ENCODE measurements at regions not wholly inside any gene's neighbourhood (a gene's known extent, or its start where the extent isn't known, plus 50 kb on each side); places are given as distances from the start of the nearest gene placed in this dataset.
"Not testable (repeated sequence)": the region's sequence is repeated elsewhere in the genome, so short reads cannot be mapped to it uniquely, and the experiment has no call there.

DNA sequence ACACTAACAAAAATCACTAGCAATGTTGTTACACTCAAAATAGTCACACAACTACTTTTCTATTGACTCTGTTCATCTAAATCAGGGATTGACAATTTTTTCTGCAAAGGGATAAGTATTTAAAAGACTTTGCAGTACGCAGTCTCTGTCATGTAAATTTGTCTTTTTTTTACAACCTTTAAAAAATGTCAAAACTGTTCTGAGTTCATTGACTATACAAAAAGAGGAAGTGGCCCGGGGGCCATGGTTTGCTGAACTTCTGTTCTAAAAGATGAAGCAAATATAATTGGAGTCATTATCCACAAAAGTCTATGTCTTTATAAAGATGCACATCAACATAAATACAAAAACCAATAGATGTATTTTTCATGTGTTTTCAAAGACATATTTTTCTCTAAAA lies 1310.3 kb downstream of the RPA4 start:
- H3K27me3 ChIP-seq (ENCODE audit: control insufficient read depth in 3 of 3, insufficient read depth in 3 of 3, low read length in 3 of 3): no peaks in the 10 kb centered on the region
- H3K27ac ChIP-seq (ENCODE audit: low read depth in 1 of 3, low read length in 2 of 3): no peak overlapping the region
- DNase-seq: no peak
- 67 to 75% (median 71%) methylated on average over 2 of the region's 2 CpGs for WGBS, 3 donors
- no peaks in the 10 kb centered on the region for H3K36me3 ChIP-seq (ENCODE audit: control insufficient read depth in 3 of 3, insufficient read depth in 2 of 3, low read depth in 1 of 3, low read length in 3 of 3)
- no peaks in the 10 kb centered on the region for H3K9me3 ChIP-seq (ENCODE audit: control insufficient read depth in 2 of 2, insufficient read depth in 1 of 2, low read depth in 1 of 2, low read length in 1 of 2)
- H3K4me3 ChIP-seq (ENCODE audit: low read depth in 1 of 3, low read length in 3 of 3): no peak overlapping the region
- FAIRE-seq: no peak
- no peaks in the 10 kb centered on the region for H3K4me1 ChIP-seq (ENCODE audit: control insufficient read depth in 3 of 3, insufficient read depth in 2 of 3, low read depth in 1 of 3, low read length in 2 of 3)

- Histone ChIP-seq H3K4me1 (ENCODE audit: control insufficient read depth in 3 of 3, insufficient read depth in 2 of 3, low read depth in 1 of 3, low read length in 2 of 3) (no peaks in the 10 kb centered on the region), H3K9me3 (ENCODE audit: control insufficient read depth in 2 of 2, insufficient read depth in 1 of 2, low read depth in 1 of 2, low read length in 1 of 2) (no peaks in the 10 kb centered on the region), H3K36me3 (ENCODE audit: control insufficient read depth in 3 of 3, insufficient read depth in 2 of 3, low read depth in 1 of 3, low read length in 3 of 3) (no peaks in the 10 kb centered on the region), H3K4me3 (ENCODE audit: low read depth in 1 of 3, low read length in 3 of 3) (no peak overlapping the region), H3K27ac (ENCODE audit: low read depth in 1 of 3, low read length in 2 of 3) (no peak overlapping the region), H3K27me3 (ENCODE audit: control insufficient read depth in 3 of 3, insufficient read depth in 3 of 3, low read length in 3 of 3) (no peaks in the 10 kb centered on the region)
- FAIRE-seq (no peak), DNase-seq (no peak)
- WGBS, 3 donors: 56 to 66% (median 60%) methylated on average over 2 of the region's 2 CpGs
Observed at GRCh38 chrX:98203800-98204199, 1320.1 kb downstream of the RPA4 start.

- no peak for FAIRE-seq
- no peak for DNase-seq
- no peak overlapping the region for H3K27ac ChIP-seq (ENCODE audit: low read depth in 1 of 3, low read length in 2 of 3)
- H3K36me3 ChIP-seq (ENCODE audit: control insufficient read depth in 3 of 3, insufficient read depth in 2 of 3, low read depth in 1 of 3, low read length in 3 of 3): no peaks in the 10 kb centered on the region
- WGBS, 3 donors: 80 to 83% (median 80%) methylated on average over 3 of the region's 3 CpGs
- no peak overlapping the region for H3K4me3 ChIP-seq (ENCODE audit: low read depth in 1 of 3, low read length in 3 of 3)
- H3K4me1 ChIP-seq (ENCODE audit: control insufficient read depth in 3 of 3, insufficient read depth in 2 of 3, low read depth in 1 of 3, low read length in 2 of 3): no peaks in the 10 kb centered on the region
- H3K9me3 ChIP-seq (ENCODE audit: control insufficient read depth in 2 of 2, insufficient read depth in 1 of 2, low read depth in 1 of 2, low read length in 1 of 2): no peaks in the 10 kb centered on the region
- no peaks in the 10 kb centered on the region for H3K27me3 ChIP-seq (ENCODE audit: control insufficient read depth in 3 of 3, insufficient read depth in 3 of 3, low read length in 3 of 3)
Observed at GRCh38 chrX:98207947-98208346, 1324.2 kb downstream of the RPA4 start.

- no peaks in the 10 kb centered on the region for H3K4me1 ChIP-seq (ENCODE audit: control insufficient read depth in 3 of 3, insufficient read depth in 2 of 3, low read depth in 1 of 3, low read length in 2 of 3)
- no peak for FAIRE-seq
- no peak for DNase-seq
Observed at GRCh38 chrX:98231003-98231402, 1347.3 kb downstream of the RPA4 start.

DNA sequence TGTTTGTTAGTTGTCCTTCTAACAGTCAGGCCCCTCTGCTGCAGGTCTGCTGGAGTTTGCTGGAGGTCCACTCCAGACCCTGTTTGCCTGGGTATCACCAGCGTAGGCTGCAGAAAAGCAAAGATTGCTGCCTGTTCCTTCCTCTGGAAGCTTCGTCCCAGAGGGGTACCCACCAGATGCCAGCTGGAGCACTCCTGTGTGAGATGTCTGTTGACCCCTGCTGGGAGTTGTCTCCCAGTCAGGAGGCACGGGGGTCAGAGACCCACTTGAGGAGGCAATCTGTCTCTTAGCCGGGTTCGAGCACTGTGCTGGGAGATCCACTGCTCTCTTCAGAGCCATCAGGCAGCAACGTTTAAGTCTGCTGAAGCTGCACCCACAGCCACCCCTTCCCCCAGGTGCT lies 1356.4 kb downstream of the RPA4 start:
- not testable (repeated sequence) for H3K4me1 ChIP-seq (ENCODE audit: control insufficient read depth in 3 of 3, insufficient read depth in 2 of 3, low read depth in 1 of 3, low read length in 2 of 3); H3K9me3 ChIP-seq (ENCODE audit: control insufficient read depth in 2 of 2, insufficient read depth in 1 of 2, low read depth in 1 of 2, low read length in 1 of 2); H3K36me3 ChIP-seq (ENCODE audit: control insufficient read depth in 3 of 3, insufficient read depth in 2 of 3, low read depth in 1 of 3, low read length in 3 of 3); H3K27me3 ChIP-seq (ENCODE audit: control insufficient read depth in 3 of 3, insufficient read depth in 3 of 3, low read length in 3 of 3); FAIRE-seq; H3K27ac ChIP-seq (ENCODE audit: low read depth in 1 of 3, low read length in 2 of 3); DNase-seq; H3K4me3 ChIP-seq (ENCODE audit: low read depth in 1 of 3, low read length in 3 of 3)
- WGBS, 3 donors: 74 to 84% (median 79%) methylated on average over 6 of the region's 6 CpGs

More at GRCh38 chrX:98231003-98231402, 1347.3 kb downstream of the RPA4 start:
- Histone ChIP-seq H3K27me3 (ENCODE audit: control insufficient read depth in 3 of 3, insufficient read depth in 3 of 3, low read length in 3 of 3) (no peaks in the 10 kb centered on the region), H3K36me3 (ENCODE audit: control insufficient read depth in 3 of 3, insufficient read depth in 2 of 3, low read depth in 1 of 3, low read length in 3 of 3) (no peaks in the 10 kb centered on the region), H3K4me3 (ENCODE audit: low read depth in 1 of 3, low read length in 3 of 3) (no peak overlapping the region), H3K27ac (ENCODE audit: low read depth in 1 of 3, low read length in 2 of 3) (no peak overlapping the region), H3K9me3 (ENCODE audit: control insufficient read depth in 2 of 2, insufficient read depth in 1 of 2, low read depth in 1 of 2, low read length in 1 of 2) (no peaks in the 10 kb centered on the region)

DNA sequence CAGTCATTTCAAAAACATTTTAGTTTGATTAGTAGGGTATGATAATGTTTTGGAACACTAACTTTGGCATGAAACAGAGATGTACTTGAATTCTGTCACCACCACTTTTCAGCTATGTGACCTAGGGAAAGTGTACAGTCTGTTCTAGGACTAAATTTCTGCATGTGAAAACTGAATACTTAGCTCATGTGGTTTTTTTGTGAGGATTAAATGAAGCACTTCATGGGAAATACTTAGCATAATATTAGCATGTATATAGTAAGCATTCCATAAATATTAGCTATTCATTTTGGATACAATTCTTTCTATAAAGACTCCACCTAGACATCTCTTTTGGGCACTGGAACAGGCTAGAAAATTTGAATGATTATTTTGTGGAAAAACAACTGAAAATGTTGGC lies 1379.4 kb downstream of the RPA4 start:
- H3K4me3 ChIP-seq (ENCODE audit: low read depth in 1 of 3, low read length in 3 of 3): no peak overlapping the region
- no peak overlapping the region for H3K27ac ChIP-seq (ENCODE audit: low read depth in 1 of 3, low read length in 2 of 3)
- H3K27me3 ChIP-seq (ENCODE audit: control insufficient read depth in 3 of 3, insufficient read depth in 3 of 3, low read length in 3 of 3): no peaks in the 10 kb centered on the region
- no peak for DNase-seq
- no peaks in the 10 kb centered on the region for H3K4me1 ChIP-seq (ENCODE audit: control insufficient read depth in 3 of 3, insufficient read depth in 2 of 3, low read depth in 1 of 3, low read length in 2 of 3)
- peaks cover 0 to 5% of the 10 kb centered on the region in 2 donors for H3K9me3 ChIP-seq (ENCODE audit: control insufficient read depth in 2 of 2, insufficient read depth in 1 of 2, low read depth in 1 of 2, low read length in 1 of 2)
- no peak for FAIRE-seq
- H3K36me3 ChIP-seq (ENCODE audit: control insufficient read depth in 3 of 3, insufficient read depth in 2 of 3, low read depth in 1 of 3, low read length in 3 of 3): no peaks in the 10 kb centered on the region

- DNase-seq (no peak), FAIRE-seq (no peak)
- Histone ChIP-seq H3K36me3 (ENCODE audit: control insufficient read depth in 3 of 3, insufficient read depth in 2 of 3, low read depth in 1 of 3, low read length in 3 of 3) (no peaks in the 10 kb centered on the region), H3K9me3 (ENCODE audit: control insufficient read depth in 2 of 2, insufficient read depth in 1 of 2, low read depth in 1 of 2, low read length in 1 of 2) (no peaks in the 10 kb centered on the region), H3K4me1 (ENCODE audit: control insufficient read depth in 3 of 3, insufficient read depth in 2 of 3, low read depth in 1 of 3, low read length in 2 of 3) (no peaks in the 10 kb centered on the region), H3K4me3 (ENCODE audit: low read depth in 1 of 3, low read length in 3 of 3) (no peak overlapping the region), H3K27ac (ENCODE audit: low read depth in 1 of 3, low read length in 2 of 3) (no peak overlapping the region), H3K27me3 (ENCODE audit: control insufficient read depth in 3 of 3, insufficient read depth in 3 of 3, low read length in 3 of 3) (no peaks in the 10 kb centered on the region)
Observed at GRCh38 chrX:98289726-98290125, 1406.0 kb downstream of the RPA4 start.

DNA sequence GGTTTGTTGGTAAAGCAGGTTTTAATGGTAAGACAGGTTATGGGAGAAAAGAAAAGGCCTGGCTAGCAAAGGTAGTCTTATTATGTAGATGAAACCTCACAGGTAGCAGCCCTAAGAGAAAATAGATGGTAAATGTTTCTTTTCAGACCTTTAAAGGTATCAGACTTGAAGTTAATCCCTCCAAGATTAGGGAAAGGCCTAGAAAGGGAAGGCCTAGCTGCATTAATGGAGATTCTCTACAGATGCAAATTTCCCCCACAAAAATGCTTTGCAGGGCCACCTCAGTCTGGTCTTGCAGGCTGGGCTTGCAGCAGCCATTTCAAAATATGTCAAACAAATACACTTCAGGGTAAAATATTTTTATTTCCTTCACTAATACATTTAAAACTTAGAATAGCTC lies 1410.6 kb downstream of the RPA4 start:
- DNase-seq (no peak), FAIRE-seq (no peak)
- Histone ChIP-seq H3K27me3 (ENCODE audit: control insufficient read depth in 3 of 3, insufficient read depth in 3 of 3, low read length in 3 of 3) (no peaks in the 10 kb centered on the region), H3K9me3 (ENCODE audit: control insufficient read depth in 2 of 2, insufficient read depth in 1 of 2, low read depth in 1 of 2, low read length in 1 of 2) (no peaks in the 10 kb centered on the region), H3K36me3 (ENCODE audit: control insufficient read depth in 3 of 3, insufficient read depth in 2 of 3, low read depth in 1 of 3, low read length in 3 of 3) (no peaks in the 10 kb centered on the region), H3K27ac (ENCODE audit: low read depth in 1 of 3, low read length in 2 of 3) (no peak overlapping the region), H3K4me3 (ENCODE audit: low read depth in 1 of 3, low read length in 3 of 3) (no peak overlapping the region), H3K4me1 (ENCODE audit: control insufficient read depth in 3 of 3, insufficient read depth in 2 of 3, low read depth in 1 of 3, low read length in 2 of 3) (no peaks in the 10 kb centered on the region)

- no peak overlapping the region for H3K4me3 ChIP-seq (ENCODE audit: low read depth in 1 of 3, low read length in 3 of 3)
- H3K9me3 ChIP-seq (ENCODE audit: control insufficient read depth in 2 of 2, insufficient read depth in 1 of 2, low read depth in 1 of 2, low read length in 1 of 2): no peaks in the 10 kb centered on the region
- H3K27ac ChIP-seq (ENCODE audit: low read depth in 1 of 3, low read length in 2 of 3): no peak overlapping the region
- WGBS, 3 donors: 75 to 85% (median 84%) methylated on average over 2 of the region's 2 CpGs
- H3K36me3 ChIP-seq (ENCODE audit: control insufficient read depth in 3 of 3, insufficient read depth in 2 of 3, low read depth in 1 of 3, low read length in 3 of 3): no peaks in the 10 kb centered on the region
- H3K4me1 ChIP-seq (ENCODE audit: control insufficient read depth in 3 of 3, insufficient read depth in 2 of 3, low read depth in 1 of 3, low read length in 2 of 3): no peaks in the 10 kb centered on the region
- H3K27me3 ChIP-seq (ENCODE audit: control insufficient read depth in 3 of 3, insufficient read depth in 3 of 3, low read length in 3 of 3): no peaks in the 10 kb centered on the region
- FAIRE-seq (no peak), DNase-seq (no peak)
Observed at GRCh38 chrX:98296129-98296528, 1412.4 kb downstream of the RPA4 start.

Measured in small intestine (tissue), 7 donors.